H54 (cell line): ENCODE measurements at regions not wholly inside any gene's neighbourhood (a gene's known extent, or its start where the extent isn't known, plus 50 kb on each side); places are given as distances from the start of the nearest gene placed in this dataset.
"Not testable (repeated sequence)": the region's sequence is repeated elsewhere in the genome, so short reads cannot be mapped to it uniquely, and the experiment has no call there.

Experiments used
- DNase-seq: peaks from one replicate; pipeline ENCODE4 v3.0.0; 2011; ENCODE audit warnings: low spot score, mixed read lengths; ENCODE audit not compliant: insufficient read length
- FAIRE-seq: peaks from 3 replicates; lab custom pipeline; 2011; peaks lifted over from hg19 to GRCh38; lab: Jason Lieb, UNC
- POLR2A ChIP-seq: IDR thresholded peaks from 2 replicates; pipeline ENCODE4 v1.6.1; 2011; ENCODE audit warnings: low read depth, mild to moderate bottlenecking, low read length

DNA sequence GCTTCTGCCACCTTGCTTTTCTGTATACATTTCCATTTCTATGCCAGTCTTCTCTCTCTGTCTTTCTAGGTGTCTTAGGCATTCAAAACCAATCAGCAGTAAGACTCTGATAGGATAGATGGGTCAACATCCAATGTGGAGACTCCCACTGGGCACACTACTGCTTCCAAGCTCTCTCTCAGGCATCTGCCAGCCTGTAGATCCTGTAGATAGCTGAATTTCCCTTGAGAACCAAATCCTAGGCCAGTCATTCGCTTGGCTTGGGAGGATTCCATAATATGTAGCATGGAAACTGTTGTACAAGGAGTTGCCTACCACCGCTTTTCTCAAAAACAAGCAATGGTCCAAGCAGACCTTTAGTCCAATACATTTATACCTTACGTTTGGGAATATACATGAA lies 262.8 kb upstream of the RARB start:
- no peak for FAIRE-seq
- TF ChIP-seq POLR2A, result no peak
- DNase-seq, result no peak

DNA sequence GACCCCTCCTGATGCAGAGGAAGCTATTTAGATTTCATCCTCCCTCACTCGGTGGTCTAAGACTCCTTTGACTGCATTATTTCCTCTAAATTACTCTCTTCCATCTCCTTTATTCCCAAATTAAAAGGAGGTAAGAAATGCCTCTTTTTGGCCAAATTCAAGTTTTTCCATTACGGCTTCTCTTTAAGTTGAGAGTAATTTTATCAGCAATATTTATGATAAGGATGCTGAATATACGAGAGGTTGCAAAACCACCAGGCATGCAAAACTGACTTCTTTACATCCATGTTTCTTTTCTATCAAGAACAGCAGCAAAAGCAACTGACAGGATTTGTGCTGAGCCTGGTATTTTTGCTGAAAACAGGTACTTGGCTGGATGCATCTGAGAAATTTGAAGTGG lies 262.0 kb upstream of the RARB start:
- FAIRE-seq, result no peak
- DNase-seq, result no peak
- no peak for TF ChIP-seq POLR2A

DNA sequence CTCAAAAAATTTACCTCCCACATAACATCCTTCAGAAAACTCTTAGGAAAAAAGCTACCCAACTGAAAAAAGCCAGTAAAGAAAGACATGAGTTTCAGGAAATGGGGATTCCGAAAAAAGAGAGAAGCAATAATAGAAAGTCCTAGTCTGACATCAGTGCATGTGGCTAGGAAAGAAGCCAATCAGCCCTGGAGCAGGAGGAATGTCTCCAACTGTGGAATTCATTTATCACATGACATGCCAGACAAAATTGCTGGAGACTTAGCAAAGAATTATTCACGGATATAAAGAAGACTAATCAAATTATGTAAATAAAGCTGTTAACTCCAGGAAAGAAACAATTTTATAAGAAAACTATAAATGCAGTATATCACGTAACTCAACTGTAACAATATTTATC lies 258.9 kb upstream of the RARB start:
- no peak for DNase-seq
- no peak for FAIRE-seq
- TF ChIP-seq POLR2A, result no peak

DNA sequence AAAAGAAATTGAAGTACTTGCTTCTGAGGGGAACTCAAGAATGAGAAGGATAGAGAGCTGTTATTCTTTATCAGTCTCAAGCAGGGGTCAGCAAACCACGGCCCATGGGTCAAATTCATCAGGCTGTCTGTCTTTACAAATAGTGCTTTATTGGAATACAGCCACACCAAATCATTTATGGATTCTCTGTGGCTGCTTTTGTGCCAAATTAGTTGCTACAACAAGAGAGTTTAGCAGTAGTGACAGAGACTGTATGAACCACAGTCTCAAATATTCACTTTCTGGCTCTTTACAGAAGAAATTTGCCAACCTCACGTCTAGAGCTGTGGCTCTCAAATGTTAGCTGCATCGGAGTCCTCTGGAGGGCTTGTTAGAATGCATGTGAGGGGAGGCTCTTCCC lies 258.0 kb upstream of the RARB start:
- DNase-seq, result no peak
- FAIRE-seq, result no peak
- no peak for TF ChIP-seq POLR2A

DNA sequence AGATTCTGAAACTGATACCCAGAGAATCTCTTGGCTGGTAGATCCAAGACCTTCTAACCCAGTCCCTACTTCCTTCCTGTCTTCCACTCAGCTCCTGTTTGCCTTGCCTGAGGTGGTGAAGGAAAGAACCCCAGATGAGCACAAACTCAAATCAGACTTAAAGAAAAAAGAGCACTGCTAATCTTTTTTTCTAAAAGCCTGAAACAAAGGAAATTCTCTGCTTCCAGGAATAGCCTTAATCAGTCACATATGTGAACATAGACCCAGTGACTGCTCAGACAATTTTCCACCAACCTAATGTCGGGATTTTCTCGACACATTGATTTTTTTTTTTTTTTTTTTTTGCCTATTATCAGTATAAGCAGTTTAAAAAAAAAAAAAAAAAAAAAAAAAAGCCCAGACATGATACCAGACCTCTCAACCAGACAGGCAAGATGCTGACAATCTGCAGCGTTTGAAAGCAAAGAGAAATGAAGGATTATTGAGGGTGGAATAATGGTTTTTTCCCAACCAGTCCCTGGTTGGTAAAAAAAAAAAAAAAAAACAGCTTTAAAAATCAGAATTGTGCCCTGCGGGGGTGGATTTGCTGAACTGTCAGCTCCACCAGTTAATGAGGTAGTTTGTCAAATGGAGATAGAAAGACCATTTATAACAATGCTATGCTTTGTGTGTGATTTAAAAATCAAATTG lies 256.8 kb upstream of the RARB start:
- TF ChIP-seq POLR2A, result no peak
- DNase-seq (no peak), FAIRE-seq (no peak)

DNA sequence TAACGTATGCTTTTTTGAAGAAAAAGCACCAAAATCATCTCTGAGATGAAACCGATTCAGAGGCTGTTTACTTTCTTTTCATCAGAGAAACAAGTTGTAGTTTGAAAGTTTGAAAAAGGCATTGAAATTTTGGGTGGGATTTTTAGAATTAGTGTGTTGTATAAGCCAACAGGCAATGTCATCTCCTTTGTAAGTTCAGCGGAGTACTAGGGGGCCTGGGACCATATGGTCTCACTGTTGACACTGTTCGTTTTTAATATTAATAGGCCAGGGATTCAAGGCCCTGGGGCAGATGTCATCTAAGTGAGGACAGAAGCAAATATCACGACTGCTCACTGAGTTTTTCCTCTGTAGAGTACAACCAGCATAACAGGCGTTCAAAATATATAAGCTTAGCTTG lies 256.2 kb upstream of the RARB start:
- no peak for TF ChIP-seq POLR2A
- FAIRE-seq, result no peak
- DNase-seq, result no peak

DNA sequence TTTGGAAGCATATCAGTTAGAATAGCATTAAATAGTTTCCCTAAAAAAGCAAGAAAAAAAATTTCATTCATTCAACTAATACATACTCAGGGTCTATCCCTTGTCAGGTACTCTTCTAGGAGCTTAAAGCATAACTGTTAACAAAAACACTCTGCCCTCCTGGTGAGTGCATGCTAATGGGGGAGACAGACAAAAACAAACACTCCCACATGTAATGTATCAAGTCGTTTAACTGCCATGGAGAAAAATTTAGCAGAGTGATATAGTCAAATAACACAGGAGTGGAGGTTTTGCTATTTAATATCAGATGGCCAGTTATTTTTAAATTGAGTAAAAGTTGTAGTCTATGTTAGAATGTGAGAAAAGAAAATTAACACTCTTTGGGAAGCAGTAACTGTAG lies 254.5 kb upstream of the RARB start:
- FAIRE-seq, result no peak
- no peak for DNase-seq
- no peak for TF ChIP-seq POLR2A

- FAIRE-seq (no peak), DNase-seq (no peak)
- no peak for TF ChIP-seq POLR2A
These were observed 253.8 kb upstream of the RARB start for GRCh38 chr3:25174251-25174650.

DNA sequence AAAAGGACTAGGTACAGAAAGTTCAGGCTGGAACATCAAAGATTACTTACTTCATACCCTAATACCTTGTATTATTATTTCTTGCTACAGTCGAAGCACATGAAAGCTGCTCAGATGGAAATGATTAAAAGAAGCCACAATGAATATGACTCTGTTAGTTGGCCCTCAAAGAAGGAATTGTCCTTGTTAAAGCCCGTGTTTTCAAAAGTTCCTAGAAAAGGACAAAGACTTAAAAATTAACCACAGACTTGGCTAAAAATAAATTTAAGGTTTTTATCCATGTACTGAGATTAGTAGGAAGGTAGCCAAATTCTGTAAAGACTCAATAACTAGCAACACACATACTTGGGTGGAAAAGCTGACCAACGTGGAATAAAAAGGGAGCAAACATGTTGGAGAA lies 251.0 kb upstream of the RARB start:
- DNase-seq (no peak), FAIRE-seq (no peak)
- TF ChIP-seq POLR2A, result no peak

DNA sequence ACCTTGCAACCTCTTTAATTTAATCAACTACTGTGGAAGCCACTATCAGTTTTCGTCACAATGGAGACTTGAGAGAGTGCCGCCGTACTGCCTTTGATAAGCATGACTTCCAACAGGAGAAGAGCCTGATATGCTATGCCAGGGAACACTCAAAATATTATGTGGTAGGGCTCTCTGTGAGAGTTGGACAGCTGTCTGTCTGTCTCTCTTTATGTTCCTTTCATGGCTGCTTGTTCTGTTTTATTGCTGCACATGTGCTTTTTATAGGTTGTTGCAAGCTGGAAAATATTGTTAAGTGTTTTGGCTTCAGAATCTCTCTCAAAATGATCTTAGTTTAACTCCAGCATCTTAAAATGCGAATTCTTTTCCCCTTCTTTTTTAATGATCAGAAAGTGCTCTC lies 249.4 kb upstream of the RARB start:
- DNase-seq (no peak), FAIRE-seq (no peak)
- TF ChIP-seq POLR2A, result no peak

DNA sequence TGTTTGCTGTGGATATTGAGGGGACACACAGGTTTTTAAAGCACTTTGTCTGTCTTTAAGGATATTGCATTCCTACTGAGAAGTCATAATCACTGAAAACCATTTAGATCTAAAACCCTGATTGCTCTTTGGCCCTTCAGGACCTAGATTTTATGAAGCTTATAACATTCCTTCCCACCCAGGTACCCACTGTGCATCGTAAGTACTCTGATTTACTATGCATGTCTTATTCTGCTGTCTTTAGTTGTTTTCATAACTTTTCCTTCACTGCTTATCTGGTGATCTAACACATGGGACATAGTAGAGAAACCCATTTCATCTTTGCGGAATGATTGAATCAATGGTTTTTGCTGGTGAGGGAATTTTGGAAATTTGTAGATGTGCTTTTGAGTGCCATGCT lies 247.0 kb upstream of the RARB start:
- no peak for TF ChIP-seq POLR2A
- DNase-seq, result no peak
- FAIRE-seq, result no peak

GRCh38 chr3:25182794-25183193 lies 245.3 kb upstream of the RARB start:
- FAIRE-seq, result no peak
- TF ChIP-seq POLR2A, result no peak
- DNase-seq, result no peak

DNA sequence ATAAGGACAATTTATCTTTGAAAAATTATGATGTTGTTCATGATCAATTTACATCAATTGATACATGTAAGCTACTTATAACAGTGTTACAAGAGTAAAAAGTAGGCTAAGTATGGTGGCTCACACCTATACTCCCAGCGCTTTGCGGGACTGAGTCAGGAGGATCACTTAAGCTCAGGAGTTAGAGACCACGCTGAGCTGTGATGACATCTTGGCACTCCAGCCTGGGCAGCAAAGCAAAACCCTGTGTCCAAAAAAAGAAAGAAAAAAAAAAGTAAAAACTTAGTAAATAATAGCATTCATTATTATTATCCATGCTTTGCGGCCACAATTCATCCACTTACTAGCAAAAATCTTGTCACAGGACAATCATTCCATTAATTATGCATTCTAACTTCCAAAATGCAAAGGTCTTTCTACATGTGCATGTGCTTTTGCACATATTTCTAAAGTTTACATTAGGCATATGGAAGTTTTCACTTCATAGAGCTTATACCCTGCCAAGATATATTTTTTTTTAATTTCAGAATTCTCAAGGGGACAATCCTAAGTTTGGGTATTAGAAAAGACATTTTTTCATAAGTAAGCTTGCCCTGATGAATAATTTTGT lies 243.3 kb upstream of the RARB start:
- no peak for TF ChIP-seq POLR2A
- FAIRE-seq, result no peak
- no peak for DNase-seq

DNA sequence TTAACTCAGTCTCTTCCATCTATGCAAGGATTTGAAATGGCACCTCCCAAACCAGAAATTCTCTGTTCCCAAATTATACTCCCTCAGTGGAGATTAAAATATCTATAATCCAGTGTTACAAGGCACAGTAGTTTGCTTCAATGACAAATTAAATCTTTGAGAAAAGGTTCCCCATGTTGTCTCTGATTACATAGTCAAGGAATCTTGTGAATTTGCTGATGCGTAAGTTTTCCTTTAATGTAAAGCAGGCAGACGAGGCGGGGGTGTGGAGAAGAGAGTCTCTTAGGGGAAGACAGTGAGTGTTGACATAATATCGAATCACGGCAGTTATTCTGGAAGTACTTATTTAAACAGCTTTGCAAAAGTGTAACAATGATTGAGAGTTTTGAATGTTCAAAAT lies 236.4 kb upstream of the RARB start:
- TF ChIP-seq POLR2A, result no peak
- DNase-seq (no peak), FAIRE-seq (no peak)

- FAIRE-seq, DNase-seq: not testable (repeated sequence)
These were observed 228.5 kb upstream of the RARB start for GRCh38 chr3:25199567-25199966.
